Activated T-helper 2 cell treated with anti-CD3 and anti-CD28 coated beads, Interferon-gamma antibody, Interleukin-2, Interleukin-4, amounts not matched to agents 10 μg/mL and 5 μg/mL and 100 μg/mL, durations not matched to agents 14 hours and 24 hours and 36 hours (primary cell): ENCODE measurements at regions not wholly inside any gene's neighbourhood (a gene's known extent, or its start where the extent isn't known, plus 50 kb on each side); places are given as distances from the start of the nearest gene placed in this dataset.

Source experiments
- DNase-seq: peaks from one replicate; pipeline ENCODE4 v3.0.0; 2021; ENCODE audit warnings: low spot score
- H3K27ac Mint-ChIP-seq: one replicate; pipeline ENCODE4 v1.8.0; 2021; ENCODE audit warnings: mixed read lengths
- H3K27me3 Mint-ChIP-seq: one replicate; pipeline ENCODE4 v1.8.0; 2021; ENCODE audit warnings: low read depth, mixed read lengths
- H3K36me3 Mint-ChIP-seq: one replicate; pipeline ENCODE4 v1.8.0; 2021; ENCODE audit warnings: low read depth, mixed read lengths
- H3K4me1 Mint-ChIP-seq: one replicate; pipeline ENCODE4 v1.8.0; 2021; ENCODE audit warnings: low read depth, mixed read lengths
- H3K4me3 Mint-ChIP-seq: one replicate; pipeline ENCODE4 v1.8.0; 2021; ENCODE audit warnings: low read depth, mild to moderate bottlenecking, moderate library complexity, mixed read lengths
- H3K9me3 Mint-ChIP-seq: one replicate; pipeline ENCODE4 v1.8.0; 2021; ENCODE audit warnings: mixed read lengths
- intact Hi-C: fragments of 100-400 bp; cut with micrococcal nuclease; formaldehyde crosslinking; loops from one replicate; pipeline ENCODE4 v1.15.1; 2023

- Mint-ChIP-seq H3K9me3 (no peaks in the 10 kb centered on the region), H3K36me3 (no peaks in the 10 kb centered on the region), H3K27ac (no peak overlapping the region), H3K4me1 (peaks cover 57% of the 10 kb centered on the region), H3K27me3 (no peaks in the 10 kb centered on the region), H3K4me3 (no peak overlapping the region)
- DNase-seq: no peak
- intact Hi-C loops: loop anchor here (5.0 to 10.0 kb wide), 5 partner anchors 134 to 336 kb away; partner anchors contain the start of gene FGGY
These were observed 155.5 kb upstream of the FGGY start for GRCh38 chr1:59141267-59141863.

GRCh38 chr1:59142311-59143132 lies 154.4 kb upstream of the FGGY start:
- H3K9me3 Mint-ChIP-seq: no peaks in the 10 kb centered on the region

GRCh38 chr1:59143133-59143487 lies 153.8 kb upstream of the FGGY start:
- Mint-ChIP-seq H3K27me3 (no peaks in the 10 kb centered on the region), H3K9me3 (no peaks in the 10 kb centered on the region), H3K36me3 (no peaks in the 10 kb centered on the region), H3K27ac (peak overlapping the region; percentile 62), H3K4me3 (no peak overlapping the region), H3K4me1 (peaks cover 59% of the 10 kb centered on the region)
- no peak for DNase-seq
- intact Hi-C loops: loop anchor here (2.0 to 10.0 kb wide), 7 partner anchors 16 to 556 kb away; partner anchors contain the start of gene FGGY

More at GRCh38 chr1:59142311-59143132, 154.4 kb upstream of the FGGY start:
- peak overlapping the region; percentile 1 for H3K4me3 Mint-ChIP-seq
- H3K36me3 Mint-ChIP-seq: no peaks in the 10 kb centered on the region
- peaks cover 56% of the 10 kb centered on the region for H3K4me1 Mint-ChIP-seq
- intact Hi-C loops: loop anchor here (1.0 to 10.0 kb wide), 10 partner anchors 16 to 556 kb away; partner anchors contain the start of genes FGGY and JUN
- peak overlapping the region; percentile 62 for H3K27ac Mint-ChIP-seq
- H3K27me3 Mint-ChIP-seq: no peaks in the 10 kb centered on the region
- no peak for DNase-seq

DNA sequence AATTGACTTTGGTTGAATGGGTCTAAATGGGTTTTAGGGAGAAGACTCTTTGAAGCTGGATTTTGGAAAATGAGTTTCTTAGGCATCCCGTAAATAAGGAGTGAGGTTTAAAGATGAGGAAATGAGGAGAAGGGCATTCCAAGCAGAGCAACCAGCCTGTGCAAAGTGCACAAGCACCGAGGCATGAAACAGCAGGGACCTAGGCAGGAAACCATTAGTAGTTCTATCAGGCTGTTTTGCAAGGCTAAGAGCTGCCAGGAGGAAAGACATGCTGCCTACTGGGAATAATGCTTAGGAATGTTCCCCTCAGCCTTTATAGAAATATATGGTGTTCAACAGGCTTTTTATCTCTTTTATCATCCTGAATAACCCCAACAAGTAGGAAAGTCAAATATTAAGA lies 153.1 kb upstream of the FGGY start:
- Mint-ChIP-seq H3K4me1 (peaks cover 54% of the 10 kb centered on the region), H3K4me3 (no peak overlapping the region), H3K9me3 (no peaks in the 10 kb centered on the region), H3K27ac (no peak overlapping the region), H3K27me3 (no peaks in the 10 kb centered on the region), H3K36me3 (no peaks in the 10 kb centered on the region)
- DNase-seq: no peak
- intact Hi-C loops: loop anchor here (2.0 to 10.0 kb wide), 7 partner anchors 17 to 555 kb away; partner anchors contain the start of gene FGGY

DNA sequence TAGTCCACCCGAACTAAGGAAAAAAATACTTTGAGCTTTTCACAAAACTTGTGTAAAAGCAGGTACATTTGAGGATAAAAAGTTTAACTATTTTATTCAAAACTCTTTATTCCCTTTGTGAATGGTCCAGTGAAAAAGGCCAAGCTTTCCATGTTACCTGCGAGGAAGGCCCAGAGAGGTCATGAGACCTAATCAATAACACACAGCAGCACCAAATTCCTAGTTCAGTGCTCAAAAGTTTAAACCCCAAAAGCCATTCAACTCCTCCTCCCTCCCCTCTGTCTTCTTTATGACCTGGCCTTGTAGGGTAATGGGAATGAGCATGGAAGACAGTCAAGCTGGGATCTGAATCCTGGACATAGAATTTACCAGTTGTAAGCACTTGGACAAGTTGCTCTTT lies 151.9 kb upstream of the FGGY start:
- H3K9me3 Mint-ChIP-seq: no peaks in the 10 kb centered on the region
- no peaks in the 10 kb centered on the region for H3K36me3 Mint-ChIP-seq
- intact Hi-C loops: loop anchor here (5.0 to 10.0 kb wide), 5 partner anchors 138 to 332 kb away; partner anchors contain the start of gene FGGY
- no peak overlapping the region for H3K4me3 Mint-ChIP-seq
- no peak for DNase-seq
- no peaks in the 10 kb centered on the region for H3K27me3 Mint-ChIP-seq
- H3K4me1 Mint-ChIP-seq: peaks cover 48% of the 10 kb centered on the region
- H3K27ac Mint-ChIP-seq: no peak overlapping the region

DNA sequence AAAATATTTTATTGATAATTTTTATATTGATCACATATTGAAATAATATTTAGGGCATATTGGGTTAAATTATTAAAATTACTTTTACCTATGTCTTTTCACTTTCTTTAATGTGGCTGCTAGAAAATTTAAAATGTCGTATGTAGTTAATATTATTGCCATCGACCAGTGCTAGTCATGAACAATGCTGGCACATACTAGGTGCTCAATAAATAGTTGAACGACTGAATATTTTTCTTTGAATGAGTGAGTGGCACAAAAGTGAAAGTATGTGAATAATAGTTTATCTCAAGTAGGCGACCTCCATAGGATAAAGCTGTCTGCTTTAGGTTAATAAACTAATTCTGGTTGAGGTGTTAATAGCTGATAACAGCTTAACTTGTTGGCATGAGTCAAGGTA lies 150.8 kb upstream of the FGGY start:
- no peaks in the 10 kb centered on the region for H3K9me3 Mint-ChIP-seq
- peak overlapping the region; percentile 89 for H3K27ac Mint-ChIP-seq
- intact Hi-C loops: loop anchor here (10.0 kb wide), 2 partner anchors 149 to 189 kb away; partner anchors contain the start of gene FGGY
- H3K27me3 Mint-ChIP-seq: no peaks in the 10 kb centered on the region
- peaks cover 52% of the 10 kb centered on the region for H3K4me1 Mint-ChIP-seq
- no peak for DNase-seq
- peak overlapping the region; percentile 91 for H3K4me3 Mint-ChIP-seq
- H3K36me3 Mint-ChIP-seq: no peaks in the 10 kb centered on the region

DNA sequence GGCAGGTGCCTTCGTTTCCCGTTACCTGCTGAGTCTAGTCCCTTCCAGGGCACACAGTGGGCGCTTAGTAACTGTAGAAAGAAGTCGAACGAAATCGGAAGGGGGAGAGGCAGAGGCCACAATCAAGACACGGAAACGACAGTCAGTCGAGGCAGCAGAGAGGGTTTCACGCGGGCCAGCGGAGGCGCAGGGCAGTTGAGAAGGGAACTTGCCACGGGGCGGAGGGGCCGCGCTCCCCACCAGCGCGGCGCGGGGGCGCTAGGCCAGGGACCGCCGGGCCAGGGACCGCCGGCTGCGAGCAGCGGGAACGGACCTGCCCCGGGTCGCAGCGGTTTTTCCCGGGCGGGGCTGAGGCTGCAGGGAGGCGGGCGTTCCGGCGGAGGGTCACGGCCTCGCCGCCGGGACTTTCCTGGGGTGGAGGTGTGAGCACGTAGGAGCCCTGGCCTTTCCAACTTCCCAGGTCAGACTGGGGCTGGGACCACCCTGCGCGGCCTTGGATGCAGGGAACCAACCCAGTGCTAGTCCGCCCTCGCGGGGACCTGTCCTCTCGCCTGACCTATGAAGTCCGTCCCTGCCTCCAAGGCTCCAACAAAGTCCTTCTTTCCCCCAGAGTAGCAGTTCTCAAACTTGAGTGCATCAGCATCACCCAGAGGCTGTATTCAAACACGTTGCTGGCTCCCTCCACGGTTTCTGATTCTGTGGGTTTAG lies 150.1 kb upstream of the FGGY start:
- Mint-ChIP-seq H3K9me3 (no peaks in the 10 kb centered on the region), H3K4me3 (peak overlapping the region; percentile 91), H3K4me1 (peaks cover 47% of the 10 kb centered on the region), H3K36me3 (no peaks in the 10 kb centered on the region), H3K27me3 (no peaks in the 10 kb centered on the region), H3K27ac (peak overlapping the region; percentile 89)
- peak; percentile 44 for DNase-seq
- intact Hi-C loops: loop anchor here (10.0 kb wide), 2 partner anchors 148 to 188 kb away; partner anchors contain the start of gene FGGY

GRCh38 chr1:59149435-59149834 lies 147.5 kb upstream of the FGGY start:
- Mint-ChIP-seq H3K27me3 (no peaks in the 10 kb centered on the region), H3K4me3 (no peak overlapping the region), H3K36me3 (no peaks in the 10 kb centered on the region), H3K27ac (no peak overlapping the region), H3K4me1 (peaks cover 26% of the 10 kb centered on the region), H3K9me3 (no peaks in the 10 kb centered on the region)
- intact Hi-C loops: loop anchor here (10.0 kb wide), 2 partner anchors 145 to 185 kb away; partner anchors contain the start of gene FGGY
- no peak for DNase-seq

DNA sequence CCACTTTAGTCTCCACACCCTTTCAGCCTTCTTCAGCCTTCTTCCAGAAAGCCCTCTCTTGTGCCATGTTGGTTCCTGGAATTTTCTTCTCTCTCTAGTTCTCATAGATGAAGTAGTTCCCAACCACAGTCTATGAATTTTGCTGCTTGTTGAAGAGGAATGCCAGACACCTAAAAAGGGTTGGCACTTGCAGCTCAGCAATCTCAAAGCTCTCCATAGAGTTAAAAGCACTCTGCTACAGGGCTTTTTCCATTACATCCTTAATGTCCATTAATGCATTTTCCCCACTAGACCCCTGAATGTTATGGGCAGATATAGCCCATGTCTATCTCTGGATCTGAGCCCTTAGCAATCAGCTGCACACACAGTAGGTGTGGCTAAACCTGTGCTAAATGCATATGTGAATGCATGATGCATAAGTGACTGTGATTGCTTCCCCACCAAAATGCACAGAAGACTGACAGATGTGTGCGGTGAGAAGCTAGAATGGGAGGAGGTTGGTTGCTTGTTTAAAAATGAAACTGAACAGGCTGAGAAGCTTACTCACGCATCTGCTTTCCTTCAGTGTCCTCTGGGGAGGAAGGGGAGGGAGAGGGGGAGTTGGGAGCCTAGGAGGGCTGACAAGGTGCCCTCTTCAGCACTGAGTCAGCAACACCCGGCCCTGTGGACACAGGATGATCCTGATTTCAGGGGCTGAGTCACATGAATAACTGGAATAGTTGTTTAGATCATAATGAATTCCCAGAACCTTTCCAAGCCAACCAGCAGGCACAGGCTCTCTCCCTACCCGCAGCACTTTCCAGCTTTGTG lies 146.1 kb upstream of the FGGY start:
- DNase-seq: peak; percentile 19
- peaks cover 26% of the 10 kb centered on the region for H3K4me1 Mint-ChIP-seq

GRCh38 chr1:59151387-59151761 lies 145.5 kb upstream of the FGGY start:
- Mint-ChIP-seq H3K4me3 (no peak overlapping the region), H3K36me3 (no peaks in the 10 kb centered on the region), H3K27me3 (no peaks in the 10 kb centered on the region), H3K4me1 (peaks cover 22% of the 10 kb centered on the region), H3K27ac (no peak overlapping the region), H3K9me3 (no peaks in the 10 kb centered on the region)
- no peak for DNase-seq
- intact Hi-C loops: loop anchor here (5.0 kb wide), 1 partner anchor 241 kb away; no protein-coding TSS in a partner anchor

More for the DNA sequence above, 146.1 kb upstream of the FGGY start:
- no peaks in the 10 kb centered on the region for H3K27me3 Mint-ChIP-seq
- H3K27ac Mint-ChIP-seq: no peak overlapping the region
- H3K9me3 Mint-ChIP-seq: no peaks in the 10 kb centered on the region
- no peaks in the 10 kb centered on the region for H3K36me3 Mint-ChIP-seq
- H3K4me3 Mint-ChIP-seq: no peak overlapping the region
- intact Hi-C loops: loop anchor here (5.0 kb wide), 1 partner anchor 242 kb away; no protein-coding TSS in a partner anchor

GRCh38 chr1:59151860-59152259 lies 145.0 kb upstream of the FGGY start:
- intact Hi-C loops: loop anchor here (5.0 kb wide), 1 partner anchor 240 kb away; no protein-coding TSS in a partner anchor
- no peaks in the 10 kb centered on the region for H3K36me3 Mint-ChIP-seq
- H3K4me1 Mint-ChIP-seq: peaks cover 20% of the 10 kb centered on the region
- H3K27me3 Mint-ChIP-seq: no peaks in the 10 kb centered on the region
- no peak overlapping the region for H3K27ac Mint-ChIP-seq
- no peak overlapping the region for H3K4me3 Mint-ChIP-seq
- DNase-seq: no peak
- no peaks in the 10 kb centered on the region for H3K9me3 Mint-ChIP-seq

DNA sequence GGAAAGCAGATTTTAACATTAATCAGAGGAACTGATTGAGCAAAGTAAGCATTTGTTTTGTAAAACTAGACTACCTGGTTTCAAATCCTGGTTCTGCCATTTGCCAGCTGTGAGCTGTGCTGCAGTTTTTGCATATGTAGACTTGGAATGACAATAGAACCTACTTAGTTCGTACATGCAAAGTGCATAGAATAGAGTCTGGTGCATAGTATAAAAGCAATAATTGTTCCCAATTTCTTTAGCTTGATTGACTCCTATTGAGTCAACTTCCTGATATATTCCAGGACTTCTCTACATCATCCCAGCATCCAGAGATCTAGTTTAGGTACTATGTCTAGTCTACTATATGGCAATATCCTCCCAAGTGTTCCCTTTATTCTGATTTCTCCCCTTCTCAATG lies 144.4 kb upstream of the FGGY start:
- Mint-ChIP-seq H3K4me1 (peaks cover 15% of the 10 kb centered on the region), H3K4me3 (no peak overlapping the region), H3K36me3 (no peaks in the 10 kb centered on the region), H3K9me3 (no peaks in the 10 kb centered on the region), H3K27me3 (no peaks in the 10 kb centered on the region), H3K27ac (no peak overlapping the region)
- intact Hi-C loops: loop anchor here (5.0 kb wide), 1 partner anchor 240 kb away; no protein-coding TSS in a partner anchor
- DNase-seq: no peak
